OCI-LY3 (cell line): ENCODE measurements at regions not wholly inside any gene's neighbourhood (a gene's known extent, or its start where the extent isn't known, plus 50 kb on each side); places are given as distances from the start of the nearest gene placed in this dataset.
A peak's percentile ranks its signal among the peaks of the same experiment; 100 is the strongest.

ENCODE experiments used
- H2AFZ ChIP-seq: fragments of 200-600, 300-600 bp; shearing (Covaris generic); 2 replicates; pipeline ENCODE4 v1.6.0; 2014; ENCODE audit warnings: antibody characterized with exemption, low read depth, low read length
- H3K27ac ChIP-seq: fragments of 200-600, 300-600 bp; sonication (generic); 2 replicates; pipeline ENCODE4 v1.5.1; 2014; ENCODE audit warnings: mild to moderate bottlenecking, low read length, moderate library complexity, mixed read lengths
- H3K27me3 ChIP-seq: fragments of 200-600, 300-600 bp; sonication (generic); 2 replicates; pipeline ENCODE4 v1.6.1; 2014; ENCODE audit warnings: low read depth, low read length, mixed read lengths
- H3K36me3 ChIP-seq: fragments of 200-600, 300-600 bp; sonication (generic); replicated peaks from 2 replicates; pipeline ENCODE3; 2014; ENCODE audit warnings: low read depth, low read length, mixed read lengths
- H3K4me1 ChIP-seq: fragments of 300-600, 200-600 bp; sonication (generic); 2 replicates; pipeline ENCODE4 v1.6.1; 2014; ENCODE audit warnings: low read length, mixed read lengths
- H3K4me2 ChIP-seq: fragments of 200-600, 300-600 bp; sonication (generic); 2 replicates; pipeline ENCODE4 v1.6.1; 2014; ENCODE audit warnings: low read length, mixed read lengths
- H3K4me3 ChIP-seq: fragments of 300-600, 200-600 bp; sonication (generic); 2 replicates; pipeline ENCODE4 v1.5.1; 2014; ENCODE audit warnings: antibody characterized with exemption, mild to moderate bottlenecking, low read length, moderate library complexity
- H3K79me2 ChIP-seq: fragments of 300-600, 200-600 bp; shearing (Covaris generic); 2 replicates; pipeline ENCODE4 v1.6.1; 2014; ENCODE audit warnings: mild to moderate bottlenecking, low read length, mixed read lengths
- H3K9ac ChIP-seq: fragments of 300-600, 200-600 bp; shearing (Covaris generic); 2 replicates; pipeline ENCODE4 v1.6.0; 2014; ENCODE audit warnings: mild to moderate bottlenecking, low read length, moderate library complexity
- H3K9me3 ChIP-seq: fragments of 200-600, 300-600 bp; shearing (Covaris generic); 2 replicates; pipeline ENCODE4 v1.6.1; 2014; ENCODE audit warnings: low read length, mixed read lengths; ENCODE audit not compliant: insufficient read depth
- H4K20me1 ChIP-seq: fragments of 200-600, 300-600 bp; sonication (generic); 2 replicates; pipeline ENCODE4 v1.6.1; 2016; ENCODE audit warnings: low read length, mixed read lengths; ENCODE audit not compliant: insufficient read depth
- CTCF ChIP-seq: fragments of 200-600, 300-600 bp; sonication (generic); IDR thresholded peaks from 2 replicates; pipeline ENCODE4 v1.5.1; 2014; ENCODE audit warnings: antibody characterized with exemption, low read length, low read depth
- EZH2phosphoT487 ChIP-seq: fragments of 200-600 bp; shearing (Covaris generic); IDR thresholded peaks from 2 replicates; pipeline ENCODE4 v1.6.1; 2018; ENCODE audit warnings: antibody characterized with exemption, mixed run types, low read depth

- TF ChIP-seq EZH2phosphoT487, result no peak
- TF ChIP-seq CTCF, result no peak
- H3K79me2 ChIP-seq, result no peaks in the 10 kb centered on the region
- H3K4me1 ChIP-seq, result peaks cover 16% of the 10 kb centered on the region
- no peaks in the 10 kb centered on the region for H4K20me1 ChIP-seq
- no peaks in the 10 kb centered on the region for H3K36me3 ChIP-seq
- no peak overlapping the region for H2AFZ ChIP-seq
- no peak overlapping the region for H3K27ac ChIP-seq
- no peak overlapping the region for H3K9ac ChIP-seq
- no peak overlapping the region for H3K4me3 ChIP-seq
- no peak overlapping the region for H3K4me2 ChIP-seq
- peaks cover 9% of the 10 kb centered on the region; the same call in 1 of the 2 replicates for H3K27me3 ChIP-seq
- no peaks in the 10 kb centered on the region for H3K9me3 ChIP-seq
Measured at GRCh38 chr4:17326756-17327155, 185.1 kb downstream of the QDPR start.

GRCh38 chr4:17325098-17325497 lies 186.8 kb downstream of the QDPR start:
- Histone ChIP-seq H3K27me3 (peaks cover 9% of the 10 kb centered on the region; the same call in 1 of the 2 replicates), H3K4me1 (peaks cover 16% of the 10 kb centered on the region), H3K4me2 (peak overlapping the region; percentile 79; the same call in 1 of the 2 replicates), H2AFZ (0 out of 2 replicates have a peak overlapping the region, but pooled peaks have one; percentile 77), H3K9me3 (no peaks in the 10 kb centered on the region), H3K4me3 (peak overlapping the region; percentile 64; the same call in 1 of the 2 replicates), H3K79me2 (no peaks in the 10 kb centered on the region), H3K27ac (no peak overlapping the region), H3K36me3 (no peaks in the 10 kb centered on the region), H3K9ac (0 out of 2 replicates have a peak overlapping the region, but pooled peaks have one; percentile 32), H4K20me1 (no peaks in the 10 kb centered on the region)
- TF ChIP-seq EZH2phosphoT487, result no peak
- no peak for TF ChIP-seq CTCF

DNA sequence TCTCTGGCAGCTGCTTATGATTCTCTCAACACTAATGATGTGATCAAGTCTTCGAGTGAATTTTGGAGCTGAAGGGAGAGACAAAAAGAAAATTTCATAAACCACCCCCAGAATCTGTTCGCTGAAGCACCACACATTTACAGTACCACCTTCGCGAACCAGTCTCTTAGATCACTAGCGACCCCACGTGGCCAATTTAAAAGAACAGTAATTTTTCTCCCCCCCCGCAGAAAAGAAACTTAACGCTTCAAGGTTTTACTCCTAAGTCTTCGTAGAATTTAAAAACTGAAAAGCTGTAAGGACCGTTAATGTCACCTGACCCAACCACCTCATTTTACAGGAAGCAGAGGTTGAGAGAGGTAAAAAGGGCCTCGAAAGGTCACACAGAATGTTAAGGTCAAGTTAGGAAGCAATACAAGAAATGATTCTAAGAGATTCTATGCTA lies 187.5 kb downstream of the QDPR start:
- TF ChIP-seq EZH2phosphoT487, result no peak
- peak; percentile 92 for TF ChIP-seq CTCF
- 0 out of 2 replicates have a peak overlapping the region, but pooled peaks have one; percentile 32 for H3K9ac ChIP-seq
- no peaks in the 10 kb centered on the region for H3K9me3 ChIP-seq
- H3K36me3 ChIP-seq, result no peaks in the 10 kb centered on the region
- H3K27ac ChIP-seq, result no peak overlapping the region
- H3K4me3 ChIP-seq, result peak overlapping the region; percentile 64
- no peaks in the 10 kb centered on the region for H4K20me1 ChIP-seq
- H2AFZ ChIP-seq, result peak overlapping the region; percentile 77
- H3K27me3 ChIP-seq, result peaks cover 9% of the 10 kb centered on the region; the same call in 1 of the 2 replicates
- H3K4me2 ChIP-seq, result peak overlapping the region; percentile 79
- H3K79me2 ChIP-seq, result no peaks in the 10 kb centered on the region
- peaks cover 14% of the 10 kb centered on the region for H3K4me1 ChIP-seq

GRCh38 chr4:17323554-17324385 lies 188.1 kb downstream of the QDPR start:
- H3K9me3 ChIP-seq, result no peaks in the 10 kb centered on the region
- H3K79me2 ChIP-seq, result no peaks in the 10 kb centered on the region
- TF ChIP-seq CTCF, result no peak
- no peak for TF ChIP-seq EZH2phosphoT487
- peak overlapping the region; percentile 64; the same call in 1 of the 2 replicates for H3K4me3 ChIP-seq
- H3K4me1 ChIP-seq, result peaks cover 9% of the 10 kb centered on the region
- no peaks in the 10 kb centered on the region for H3K36me3 ChIP-seq
- H3K9ac ChIP-seq, result no peak overlapping the region
- peak overlapping the region; percentile 11; the same call in 1 of the 2 replicates for H2AFZ ChIP-seq
- peak overlapping the region; percentile 79 for H3K4me2 ChIP-seq
- H4K20me1 ChIP-seq, result no peaks in the 10 kb centered on the region
- no peak overlapping the region for H3K27ac ChIP-seq
- peaks cover 9% of the 10 kb centered on the region; the same call in 1 of the 2 replicates for H3K27me3 ChIP-seq
